Fibroblast of skin of abdomen (primary cell): ENCODE measurements at regions not wholly inside any gene's neighbourhood (a gene's known extent, or its start where the extent isn't known, plus 50 kb on each side); places are given as distances from the start of the nearest gene placed in this dataset.

Source experiments
- DNase-seq: peaks from one replicate; pipeline ENCODE4 v3.0.0-alpha.2; 2013

DNA sequence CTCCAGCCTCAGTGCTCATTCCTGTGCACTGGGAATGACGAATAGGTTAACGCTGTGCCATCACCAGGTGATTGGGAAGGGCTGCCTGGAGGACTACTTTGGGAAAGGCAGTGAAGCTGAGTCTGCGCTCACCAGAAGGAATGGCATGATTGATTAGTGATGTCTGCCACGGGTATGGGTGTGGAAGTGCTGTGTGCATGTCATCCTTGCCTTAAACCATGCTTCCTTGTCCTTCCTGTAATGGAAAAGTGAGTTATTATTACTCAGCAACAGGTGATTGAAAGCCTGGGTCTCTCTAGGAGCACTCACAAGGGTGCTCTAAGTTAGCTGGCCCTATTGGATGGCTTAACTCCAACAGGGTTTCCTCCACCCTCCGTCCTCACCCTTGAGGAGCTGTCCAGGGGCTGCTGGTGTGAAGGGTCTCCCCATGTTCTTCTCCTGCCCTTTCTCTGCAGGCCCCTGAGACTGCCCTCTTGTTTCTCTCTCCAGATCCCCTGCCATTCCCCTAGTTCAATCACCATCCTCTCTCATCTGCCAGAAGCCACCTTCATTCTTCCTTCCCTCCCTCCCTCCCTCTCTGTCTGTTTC lies 121.9 kb upstream of the NECTIN1 start:
- no peak for DNase-seq

DNA sequence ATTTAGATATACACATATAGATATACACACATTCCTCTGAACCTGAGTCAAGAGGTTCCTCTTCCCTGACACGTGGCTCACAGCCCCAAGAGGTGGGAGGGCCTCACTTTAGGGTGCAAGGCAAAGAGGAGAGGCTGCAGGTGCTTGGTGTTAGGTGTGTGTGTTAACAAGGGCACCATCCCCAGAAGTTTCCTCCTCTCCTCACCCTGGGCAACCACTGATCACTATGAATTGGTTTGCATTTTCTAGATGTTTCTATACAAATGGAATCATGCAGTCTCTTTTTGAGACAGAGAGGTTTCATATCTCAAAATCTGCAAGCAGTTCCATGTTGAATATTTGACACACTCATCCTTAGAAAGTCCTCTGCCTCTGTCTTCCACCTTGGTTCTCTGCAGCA lies 120.9 kb upstream of the NECTIN1 start:
- no peak for DNase-seq

GRCh38 chr11:119847853-119848252 lies 118.9 kb upstream of the NECTIN1 start:
- no peak for DNase-seq

- no peak for DNase-seq
These were observed 117.4 kb upstream of the NECTIN1 start for GRCh38 chr11:119846374-119846773.

DNA sequence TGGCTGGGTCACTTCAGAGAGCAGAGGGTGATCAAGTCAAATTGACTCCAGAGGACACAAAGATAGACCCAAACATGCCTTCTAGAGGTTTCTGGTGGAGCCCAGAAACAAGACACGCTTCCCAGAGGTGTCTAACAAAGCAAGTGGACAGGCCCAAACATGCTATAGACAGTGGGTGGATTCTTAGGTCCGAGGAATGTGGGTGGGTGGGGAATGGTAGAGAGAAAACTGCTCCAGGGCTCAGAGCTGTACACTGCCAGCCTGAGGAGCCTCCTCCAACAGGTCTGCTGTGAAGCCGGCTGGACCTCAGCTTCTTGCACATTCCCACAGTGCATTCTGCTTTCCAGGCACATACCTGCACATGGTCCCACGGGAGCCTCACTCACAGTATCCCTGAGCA lies 116.8 kb upstream of the NECTIN1 start:
- no peak for DNase-seq

GRCh38 chr11:119845305-119845704 lies 116.3 kb upstream of the NECTIN1 start:
- no peak for DNase-seq

DNA sequence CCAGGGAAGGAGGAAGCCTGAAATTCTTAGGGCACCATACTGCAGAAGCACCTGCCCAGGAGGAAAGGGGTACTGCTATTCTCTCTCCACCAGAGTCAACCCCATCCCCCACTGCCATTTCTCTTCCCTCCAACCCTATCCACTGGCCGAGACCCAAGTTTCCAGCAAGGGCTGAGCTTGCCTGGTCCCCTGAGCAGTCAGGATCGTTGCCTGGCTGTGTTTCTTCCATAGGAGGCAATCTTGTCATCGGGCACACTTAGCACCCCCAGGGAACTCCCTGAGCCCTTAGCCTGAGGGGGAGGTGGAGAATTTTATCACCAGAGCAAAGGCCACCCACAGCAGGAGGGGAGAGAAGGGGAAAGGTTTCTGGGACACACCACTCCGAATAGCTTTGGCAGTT lies 115.8 kb upstream of the NECTIN1 start:
- no peak for DNase-seq

DNA sequence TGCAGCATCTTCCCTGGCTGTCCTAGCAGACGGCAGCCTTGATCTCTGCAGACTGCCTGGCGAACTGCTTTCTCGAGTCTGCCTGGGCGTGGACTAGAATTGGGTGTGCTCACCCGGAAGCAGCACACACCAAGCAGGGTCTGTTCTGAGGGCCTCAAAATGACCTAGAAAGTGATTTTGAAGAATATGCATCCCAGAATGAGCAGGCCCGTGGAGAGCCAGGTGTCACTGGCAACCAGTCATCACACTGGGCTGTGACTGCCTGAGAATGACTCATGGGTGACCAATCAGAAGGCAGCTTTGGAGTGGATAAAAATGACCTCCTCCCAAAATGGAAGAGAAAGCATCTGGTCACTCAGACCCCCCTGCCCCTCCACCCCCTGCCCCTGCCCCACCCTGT lies 114.9 kb upstream of the NECTIN1 start:
- DNase-seq, result no peak

DNA sequence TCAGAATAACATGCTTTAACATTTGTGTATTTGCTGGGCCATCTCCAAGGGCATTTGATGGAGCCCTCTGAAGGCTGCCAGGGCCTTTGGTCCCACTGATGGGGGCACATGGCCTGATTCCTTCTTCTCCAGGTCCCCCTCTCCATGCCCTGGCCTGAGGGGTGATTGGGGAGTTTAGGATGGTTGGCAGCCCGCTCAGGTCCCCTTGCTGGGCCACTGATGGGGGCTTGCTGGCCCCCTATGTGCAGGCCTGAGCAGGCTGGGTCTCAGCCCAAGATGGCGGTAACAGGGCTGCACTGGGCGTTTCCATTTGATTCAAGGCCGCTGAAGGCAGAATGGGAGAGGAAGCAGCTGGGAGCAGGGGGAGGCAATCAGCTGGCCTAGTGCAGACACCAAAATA lies 113.7 kb upstream of the NECTIN1 start:
- DNase-seq, result no peak

DNA sequence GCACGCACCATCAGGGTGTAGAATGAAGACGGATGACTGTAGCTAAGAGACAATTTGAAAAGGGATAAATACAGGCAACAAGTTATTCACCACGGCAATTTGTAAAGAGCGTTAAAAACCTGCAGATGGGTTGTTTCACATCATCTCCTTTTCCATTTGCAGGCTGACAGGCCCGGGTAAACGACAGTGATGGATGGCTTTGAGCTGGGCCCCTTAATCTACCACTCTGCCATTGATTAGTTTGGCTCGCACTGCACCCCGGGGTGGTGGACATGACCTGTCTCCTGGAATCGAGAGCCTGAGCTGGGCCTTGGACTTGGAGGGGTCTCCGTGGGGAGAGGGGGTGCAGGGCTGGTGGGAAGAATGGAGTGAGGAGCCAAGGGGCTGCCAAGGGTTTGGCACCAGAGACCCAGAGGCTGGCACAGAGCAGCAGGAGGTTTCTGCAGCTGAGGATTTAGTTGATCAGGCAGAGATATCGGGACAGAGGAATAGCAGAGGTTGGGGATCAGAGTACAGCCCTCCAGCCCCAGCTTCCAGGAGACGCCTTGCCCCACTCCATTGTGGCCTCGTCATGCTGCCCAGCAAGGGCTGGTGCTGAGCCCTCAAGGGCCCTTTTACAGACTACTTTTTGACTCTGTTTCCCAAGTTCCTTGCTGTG lies 110.6 kb upstream of the NECTIN1 start:
- DNase-seq, result no peak

DNA sequence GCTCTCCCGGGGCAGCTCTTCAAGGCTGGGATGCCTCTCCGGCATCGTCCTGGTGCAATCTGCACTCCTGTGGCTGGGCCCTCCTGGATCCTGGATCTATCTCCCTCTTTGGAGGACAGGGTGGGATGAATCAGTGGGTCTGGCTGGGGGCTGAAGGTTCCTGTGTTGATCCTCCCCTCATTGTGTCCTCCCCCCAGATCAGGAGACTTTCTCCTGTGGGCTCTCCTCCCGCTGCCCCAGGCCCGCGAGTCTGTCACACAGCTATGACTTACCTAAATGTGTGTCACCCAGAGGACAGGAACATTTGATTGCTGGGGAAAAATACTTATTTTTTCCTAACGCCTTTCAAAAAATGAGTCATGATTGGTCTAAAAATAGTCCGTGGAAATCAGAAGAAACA lies 106.8 kb upstream of the NECTIN1 start:
- DNase-seq, result no peak

- peak; percentile 65 for DNase-seq
These were observed 103.4 kb upstream of the NECTIN1 start for GRCh38 chr11:119832202-119832935.

DNA sequence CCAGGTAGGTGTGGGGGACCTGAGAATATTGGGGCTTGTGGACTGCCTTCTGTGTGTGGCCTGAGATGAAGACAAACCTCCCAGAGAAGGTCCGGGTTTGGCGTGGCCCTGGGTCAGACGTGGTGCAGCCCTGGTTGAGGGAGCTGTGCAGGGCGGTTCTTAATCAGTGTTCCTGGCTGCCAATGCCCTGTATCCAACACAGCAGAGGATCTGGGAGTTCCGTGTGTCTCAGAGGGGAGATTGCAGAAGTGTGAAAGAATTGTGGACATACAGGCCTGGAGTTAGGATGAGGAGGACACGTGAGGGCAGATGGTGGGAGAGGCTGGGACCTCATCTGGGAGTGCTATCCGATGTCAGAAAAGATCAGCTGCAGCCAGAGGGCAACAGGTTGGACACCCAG lies 102.0 kb upstream of the NECTIN1 start:
- no peak for DNase-seq

- DNase-seq, result no peak
These were observed 101.4 kb upstream of the NECTIN1 start for GRCh38 chr11:119830400-119830799.

- no peak for DNase-seq
These were observed 100.4 kb upstream of the NECTIN1 start for GRCh38 chr11:119829402-119829801.

GRCh38 chr11:119828819-119829218 lies 99.8 kb upstream of the NECTIN1 start:
- DNase-seq, result no peak

- DNase-seq, result no peak
These were observed 99.0 kb upstream of the NECTIN1 start for GRCh38 chr11:119828006-119828405.

GRCh38 chr11:119827113-119827512 lies 98.1 kb upstream of the NECTIN1 start:
- no peak for DNase-seq

GRCh38 chr11:119823077-119823476 lies 94.1 kb upstream of the NECTIN1 start:
- no peak for DNase-seq

DNA sequence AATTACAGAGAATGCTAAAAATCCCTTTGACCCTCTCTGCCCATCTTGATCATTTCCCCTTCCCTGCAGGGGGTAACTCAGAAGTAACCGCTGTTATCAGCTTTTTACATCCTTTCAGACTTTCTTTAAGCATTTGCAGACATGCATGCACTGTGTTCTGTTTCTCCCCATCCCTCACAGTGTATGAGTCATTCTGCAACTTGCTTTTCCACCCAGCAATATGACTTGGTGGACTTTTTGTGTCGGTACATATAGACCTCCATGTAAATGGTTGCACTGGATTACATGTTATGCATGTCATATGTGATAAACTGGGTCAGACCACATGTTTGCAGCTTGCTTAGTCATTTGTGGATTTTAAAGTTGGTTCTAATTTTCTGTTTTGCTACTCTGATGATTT lies 87.7 kb upstream of the NECTIN1 start:
- DNase-seq, result no peak

- no peak for DNase-seq
These were observed 85.8 kb upstream of the NECTIN1 start for GRCh38 chr11:119814766-119815165.

GRCh38 chr11:119810478-119811232 lies 81.7 kb upstream of the NECTIN1 start:
- peak; percentile 18 for DNase-seq

- DNase-seq, result no peak
These were observed 80.3 kb upstream of the NECTIN1 start for GRCh38 chr11:119809346-119809745.
